Brain microvascular endothelial cell (primary cell): ENCODE measurements at regions not wholly inside any gene's neighbourhood (a gene's known extent, or its start where the extent isn't known, plus 50 kb on each side); places are given as distances from the start of the nearest gene placed in this dataset.

ENCODE experiments used
- DNase-seq: peaks from one replicate; pipeline ENCODE4 v3.0.0-alpha.2; 2020
- H3K27ac ChIP-seq: fragments of 250-450 bp; sonication (Bioruptor Pico); 2 replicates; pipeline ENCODE4 v1.5.1; 2020; ENCODE audit warnings: mild to moderate bottlenecking, moderate library complexity
- H3K27me3 ChIP-seq: fragments of 250-450 bp; sonication (Bioruptor Pico); replicated peaks from 2 replicates; pipeline ENCODE4 v1.5.1; 2020; ENCODE audit warnings: mild to moderate bottlenecking
- H3K36me3 ChIP-seq: fragments of 250-450 bp; sonication (Bioruptor Pico); replicated peaks from 2 replicates; pipeline ENCODE4 v1.5.1; 2020; ENCODE audit warnings: mild to moderate bottlenecking
- H3K4me3 ChIP-seq: 2 replicates; pipeline ENCODE4 v1.5.1; 2011; ENCODE audit warnings: low read depth, mild to moderate bottlenecking, control low read depth, low read length, moderate library complexity
- CTCF ChIP-seq: IDR thresholded peaks from 2 replicates; pipeline ENCODE4 v1.5.1; 2011; ENCODE audit warnings: low read depth, mild to moderate bottlenecking, moderate library complexity, low read length, control low read depth, inconsistent platforms; ENCODE audit errors: missing control alignments
- in situ Hi-C: cut with HindIII; loops from 2 replicates; pipeline ENCODE4 v1.10.0; 2017; ENCODE audit warnings: low sequenced_read_pairs, low pct_ligation_motif_present

GRCh38 chr21:35266546-35266945, 217.4 kb upstream of the RUNX1 start:
- Histone ChIP-seq H3K27ac (no peak overlapping the region), H3K4me3 (no peak overlapping the region), H3K36me3 (no peaks in the 10 kb centered on the region), H3K27me3 (no peaks in the 10 kb centered on the region)
- in situ Hi-C loops = no loop called here
- TF ChIP-seq CTCF = no peak
- DNase-seq = no peak

- peak overlapping the region; percentile 4 for H3K27ac ChIP-seq
- no peaks in the 10 kb centered on the region for H3K27me3 ChIP-seq
- peak; percentile 68 for DNase-seq
- H3K4me3 ChIP-seq = no peak overlapping the region
- H3K36me3 ChIP-seq = no peaks in the 10 kb centered on the region
- no peak for TF ChIP-seq CTCF
- in situ Hi-C loops = no loop called here
Observed at GRCh38 chr21:35265170-35265877, 216.2 kb upstream of the RUNX1 start.

GRCh38 chr21:35259457-35259856, 210.4 kb upstream of the RUNX1 start:
- in situ Hi-C loops = no loop called here
- DNase-seq = no peak
- Histone ChIP-seq H3K4me3 (no peak overlapping the region), H3K27me3 (no peaks in the 10 kb centered on the region), H3K27ac (no peak overlapping the region), H3K36me3 (no peaks in the 10 kb centered on the region)
- no peak for TF ChIP-seq CTCF

GRCh38 chr21:35258521-35258920, 209.4 kb upstream of the RUNX1 start:
- DNase-seq = no peak
- no peaks in the 10 kb centered on the region for H3K36me3 ChIP-seq
- in situ Hi-C loops = no loop called here
- no peaks in the 10 kb centered on the region for H3K27me3 ChIP-seq
- H3K27ac ChIP-seq = no peak overlapping the region
- TF ChIP-seq CTCF = no peak
- H3K4me3 ChIP-seq = no peak overlapping the region

GRCh38 chr21:35257413-35257812, 208.3 kb upstream of the RUNX1 start:
- in situ Hi-C loops = no loop called here
- H3K27me3 ChIP-seq = no peaks in the 10 kb centered on the region
- no peaks in the 10 kb centered on the region for H3K36me3 ChIP-seq
- TF ChIP-seq CTCF = no peak
- peak; percentile 96 for DNase-seq
- no peak overlapping the region for H3K4me3 ChIP-seq
- peak overlapping the region; percentile 93 for H3K27ac ChIP-seq

GRCh38 chr21:35256468-35256988, 207.4 kb upstream of the RUNX1 start:
- Histone ChIP-seq H3K36me3 (no peaks in the 10 kb centered on the region), H3K27ac (peak overlapping the region; percentile 93), H3K27me3 (no peaks in the 10 kb centered on the region), H3K4me3 (no peak overlapping the region)
- DNase-seq = peak; percentile 100
- in situ Hi-C loops = no loop called here
- TF ChIP-seq CTCF = peak; percentile 2
